DMS114 treated with DMSO at 0.1 percent for 48 hours (cell line): ENCODE measurements at regions not wholly inside any gene's neighbourhood (a gene's known extent, or its start where the extent isn't known, plus 50 kb on each side); places are given as distances from the start of the nearest gene placed in this dataset.

Experiments
- DNase-seq: peaks from one replicate; lab custom pipeline; 2025; ENCODE audit not compliant: unreplicated experiment; lab: John Stamatoyannopoulos, UW

- no peak for DNase-seq
Observed at GRCh38 chr2:220393711-220394110, 766.3 kb downstream of the SLC4A3 start.

- no peak for DNase-seq
Observed at GRCh38 chr2:220394433-220394832, 767.0 kb downstream of the SLC4A3 start.

DNA sequence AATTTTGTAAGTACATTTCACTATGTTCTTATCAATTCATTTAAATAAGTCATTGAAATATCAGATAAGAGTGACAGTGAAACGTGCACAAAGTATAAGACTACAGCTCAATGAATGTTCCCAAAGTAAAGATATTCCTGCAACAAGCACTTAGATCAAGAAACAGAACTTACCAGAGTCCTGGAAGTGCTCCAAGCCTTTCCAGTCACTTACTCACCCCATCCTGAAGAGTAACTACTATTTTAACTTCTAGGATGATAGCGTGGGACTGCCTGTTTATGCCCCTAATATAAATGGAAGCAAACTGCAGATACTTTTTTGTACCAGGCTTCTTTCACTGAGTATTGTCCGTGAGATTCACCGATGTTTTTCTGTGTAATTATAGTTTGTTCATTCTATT lies 768.9 kb downstream of the SLC4A3 start:
- DNase-seq: no peak

- DNase-seq: no peak
Observed at GRCh38 chr2:220410296-220410695, 782.9 kb downstream of the SLC4A3 start.

DNA sequence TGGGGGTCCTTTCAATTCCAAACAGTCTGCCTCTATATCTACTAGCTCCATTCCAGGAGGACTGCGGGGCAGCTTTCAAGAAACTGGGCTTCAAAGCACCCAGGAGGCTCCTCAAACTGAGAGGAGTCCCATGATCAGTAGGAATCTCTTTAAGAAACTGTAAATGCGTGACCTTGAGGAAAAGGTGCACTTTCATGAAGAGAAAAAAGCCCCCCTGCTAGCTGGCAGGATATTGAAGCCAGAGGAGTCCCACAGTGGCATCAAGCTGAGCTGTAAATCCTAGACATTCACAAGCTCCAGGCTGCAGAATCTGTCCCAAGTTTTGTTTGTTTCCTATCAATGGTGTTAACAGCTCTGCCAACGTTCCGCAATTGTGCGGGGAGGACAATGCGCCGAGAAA lies 790.1 kb downstream of the SLC4A3 start:
- DNase-seq: no peak

GRCh38 chr2:220419647-220420046 lies 792.2 kb downstream of the SLC4A3 start:
- DNase-seq: no peak

GRCh38 chr2:220420820-220421219 lies 793.4 kb downstream of the SLC4A3 start:
- DNase-seq: no peak

- no peak for DNase-seq
Observed at GRCh38 chr2:220422676-220423075, 795.2 kb downstream of the SLC4A3 start.

- DNase-seq: no peak
Observed at GRCh38 chr2:220424561-220424960, 797.1 kb downstream of the SLC4A3 start.

GRCh38 chr2:220432645-220433044 lies 805.2 kb downstream of the SLC4A3 start:
- DNase-seq: no peak

- no peak for DNase-seq
Observed at GRCh38 chr2:220433131-220433530, 805.7 kb downstream of the SLC4A3 start.

DNA sequence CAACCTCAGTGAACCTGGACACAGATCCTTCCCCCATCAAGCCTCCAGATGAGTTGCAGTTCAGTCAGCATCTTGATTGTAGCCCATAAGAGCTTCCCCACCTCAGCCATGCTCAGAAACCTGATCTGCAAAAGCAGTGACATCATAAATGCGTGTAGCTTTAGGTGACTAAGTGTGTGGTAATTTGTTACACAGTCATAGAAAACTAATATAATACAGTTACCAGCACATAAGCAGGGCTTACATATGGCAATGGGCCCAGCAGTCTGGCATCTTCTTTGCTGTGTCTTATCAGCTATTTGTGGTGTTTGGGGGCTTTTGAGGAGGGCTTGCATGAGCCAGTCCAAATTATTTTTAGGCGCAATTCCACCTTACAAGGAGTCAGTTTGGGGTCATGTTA lies 807.0 kb downstream of the SLC4A3 start:
- DNase-seq: no peak

- DNase-seq: no peak
Observed at GRCh38 chr2:220437938-220438337, 810.5 kb downstream of the SLC4A3 start.

DNA sequence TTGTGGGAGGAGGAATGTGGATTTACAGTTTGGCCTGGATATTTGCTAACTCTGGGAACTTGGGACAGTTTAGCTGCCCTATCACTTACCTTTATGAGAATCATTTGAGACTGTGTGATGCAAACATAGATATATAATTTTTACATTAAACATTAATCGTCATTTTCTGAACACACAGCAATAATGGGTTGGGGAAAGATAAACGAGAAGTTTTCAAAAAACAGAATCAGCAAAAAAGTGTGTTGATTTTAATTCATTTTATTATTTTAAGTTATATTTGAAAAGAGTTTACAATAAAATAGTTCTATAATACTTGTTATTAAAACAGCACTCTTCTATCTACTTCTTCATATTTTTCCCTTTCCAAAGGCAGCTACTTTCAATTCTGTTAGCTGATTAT lies 813.3 kb downstream of the SLC4A3 start:
- no peak for DNase-seq

GRCh38 chr2:220441404-220441803 lies 814.0 kb downstream of the SLC4A3 start:
- DNase-seq: no peak

DNA sequence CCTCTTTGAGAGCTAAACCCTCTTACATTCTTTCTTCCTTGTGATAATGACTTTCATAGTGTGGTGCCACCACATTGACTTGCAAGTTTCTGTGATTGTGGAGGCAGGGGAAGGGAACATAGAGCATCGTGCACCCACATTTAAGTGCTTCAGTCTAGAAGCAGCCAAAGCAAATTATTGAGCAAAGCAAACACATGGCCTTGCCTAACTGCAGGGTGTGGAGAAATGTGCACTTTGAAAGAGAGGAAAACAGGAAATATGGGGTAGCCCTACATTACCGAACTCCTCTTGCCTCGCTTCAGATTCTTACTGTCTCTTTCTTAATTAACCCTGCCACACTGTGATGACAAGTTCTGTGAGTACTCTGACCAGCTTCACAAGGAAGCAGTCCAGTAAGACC lies 814.6 kb downstream of the SLC4A3 start:
- no peak for DNase-seq

DNA sequence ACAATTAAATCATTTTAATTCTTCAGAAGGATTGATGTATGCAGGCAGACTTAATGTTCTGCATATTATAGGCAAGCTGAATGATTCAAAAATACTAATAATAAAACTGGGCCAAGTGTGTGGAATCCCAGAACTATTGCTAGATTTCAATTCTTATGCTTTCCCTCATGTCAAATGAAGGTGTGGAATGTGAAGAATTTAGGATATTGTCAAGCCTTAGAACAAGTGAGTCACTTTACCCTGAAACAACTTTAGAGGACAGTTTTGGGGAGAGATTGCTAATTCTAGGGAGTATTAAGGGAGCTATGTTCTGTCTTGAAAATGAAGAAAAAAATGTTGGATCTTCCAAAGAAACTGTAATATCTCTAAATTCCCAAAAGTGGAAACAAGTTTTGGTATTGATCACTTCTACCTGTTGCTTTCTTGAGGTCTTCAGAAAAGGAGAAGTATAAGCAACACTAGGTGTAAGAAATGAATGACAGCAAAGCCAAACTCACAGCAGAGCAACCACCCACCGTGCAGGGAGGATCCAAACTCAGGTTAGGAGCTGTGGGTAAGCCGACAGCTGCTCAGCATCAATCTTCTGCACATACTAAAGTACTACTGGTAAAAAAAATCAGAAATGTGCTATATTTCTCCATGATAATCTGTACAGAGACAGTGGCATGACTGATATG lies 818.1 kb downstream of the SLC4A3 start:
- no peak for DNase-seq

- no peak for DNase-seq
Observed at GRCh38 chr2:220446106-220446712, 818.8 kb downstream of the SLC4A3 start.

DNA sequence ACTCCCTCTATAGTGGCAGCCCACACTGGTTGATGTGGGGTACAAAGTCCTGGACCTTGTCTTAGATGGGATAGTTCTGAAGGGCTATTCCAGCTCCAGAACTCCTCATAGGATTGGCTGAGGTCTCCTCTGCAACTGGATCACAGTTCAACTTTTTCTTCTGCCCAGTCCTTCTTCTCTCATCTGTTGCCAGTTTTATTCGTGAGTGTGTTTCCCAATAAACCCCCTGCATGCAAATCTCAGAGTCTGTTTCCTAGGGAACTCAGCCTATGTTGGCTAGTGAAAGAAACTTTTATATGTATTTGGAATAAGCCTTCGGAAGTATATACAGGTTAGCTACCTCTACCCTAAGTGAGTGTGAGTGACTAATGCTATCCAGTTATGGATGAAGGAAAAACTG lies 823.4 kb downstream of the SLC4A3 start:
- DNase-seq: no peak

- no peak for DNase-seq
Observed at GRCh38 chr2:220451438-220451837, 824.0 kb downstream of the SLC4A3 start.

- no peak for DNase-seq
Observed at GRCh38 chr2:220452561-220452960, 825.1 kb downstream of the SLC4A3 start.

- DNase-seq: no peak
Observed at GRCh38 chr2:220455351-220455990, 828.0 kb downstream of the SLC4A3 start.

- no peak for DNase-seq
Observed at GRCh38 chr2:220458051-220458450, 830.6 kb downstream of the SLC4A3 start.
